KBM-7 (cell line): ENCODE measurements at regions not wholly inside any gene's neighbourhood (a gene's known extent, or its start where the extent isn't known, plus 50 kb on each side); places are given as distances from the start of the nearest gene placed in this dataset.
"Not testable (repeated sequence)": the region's sequence is repeated elsewhere in the genome, so short reads cannot be mapped to it uniquely, and the experiment has no call there.

Source experiments
- DNase-seq: peaks from one replicate; pipeline ENCODE4 v3.0.0-alpha.2; 2015
- in situ Hi-C: fragments of 300-500 bp; cut with MboI; formaldehyde crosslinking; loops from 2 replicates; pipeline ENCODE4 v1.14.3; 2020; ENCODE audit warnings: low sequenced_read_pairs, low pct_unique_long_range_greater_than_20kb, mixed read lengths

- in situ Hi-C loops, result no loop called here
- DNase-seq, result no peak
Observed at GRCh38 chr13:90690458-90691080, 656.9 kb upstream of the MIR17HG start.

GRCh38 chr13:90696254-90696653 lies 651.2 kb upstream of the MIR17HG start:
- in situ Hi-C loops, result no loop called here
- no peak for DNase-seq

GRCh38 chr13:90696656-90697055 lies 650.8 kb upstream of the MIR17HG start:
- no peak for DNase-seq
- in situ Hi-C loops, result no loop called here

- DNase-seq, result no peak
- in situ Hi-C loops, result no loop called here
Observed at GRCh38 chr13:90700340-90700739, 647.1 kb upstream of the MIR17HG start.

GRCh38 chr13:90701264-90701663 lies 646.2 kb upstream of the MIR17HG start:
- in situ Hi-C loops, result no loop called here
- DNase-seq, result no peak

- no peak for DNase-seq
- in situ Hi-C loops, result no loop called here
Observed at GRCh38 chr13:90702050-90702449, 645.4 kb upstream of the MIR17HG start.

GRCh38 chr13:90706631-90707030 lies 640.9 kb upstream of the MIR17HG start:
- in situ Hi-C loops, result no loop called here

GRCh38 chr13:90708128-90708527 lies 639.4 kb upstream of the MIR17HG start:
- no peak for DNase-seq
- in situ Hi-C loops, result no loop called here

More at GRCh38 chr13:90706631-90707030, 640.9 kb upstream of the MIR17HG start:
- DNase-seq, result no peak

- in situ Hi-C loops, result no loop called here
- DNase-seq, result no peak
Observed at GRCh38 chr13:90709319-90709718, 638.2 kb upstream of the MIR17HG start.

GRCh38 chr13:90710164-90710759 lies 637.2 kb upstream of the MIR17HG start:
- DNase-seq, result no peak
- in situ Hi-C loops, result no loop called here

GRCh38 chr13:90713441-90714133 lies 633.9 kb upstream of the MIR17HG start:
- in situ Hi-C loops, result no loop called here
- DNase-seq, result no peak

- no peak for DNase-seq
- in situ Hi-C loops, result no loop called here
Observed at GRCh38 chr13:90715485-90715884, 632.0 kb upstream of the MIR17HG start.

GRCh38 chr13:90717451-90717936 lies 630.0 kb upstream of the MIR17HG start:
- DNase-seq, result no peak
- in situ Hi-C loops, result no loop called here

GRCh38 chr13:90719461-90719860 lies 628.0 kb upstream of the MIR17HG start:
- in situ Hi-C loops, result no loop called here
- no peak for DNase-seq

- DNase-seq, result no peak
- in situ Hi-C loops, result no loop called here
Observed at GRCh38 chr13:90721937-90722336, 625.5 kb upstream of the MIR17HG start.

- DNase-seq, result no peak
Observed at GRCh38 chr13:90723381-90723780, 624.1 kb upstream of the MIR17HG start.

GRCh38 chr13:90726375-90726774 lies 621.1 kb upstream of the MIR17HG start:
- DNase-seq, result no peak
- in situ Hi-C loops, result no loop called here

More at GRCh38 chr13:90723381-90723780, 624.1 kb upstream of the MIR17HG start:
- in situ Hi-C loops, result no loop called here

GRCh38 chr13:90732049-90732448 lies 615.4 kb upstream of the MIR17HG start:
- in situ Hi-C loops, result no loop called here
- peak; percentile 9 for DNase-seq

GRCh38 chr13:90734497-90734896 lies 613.0 kb upstream of the MIR17HG start:
- in situ Hi-C loops, DNase-seq: not testable (repeated sequence)

- DNase-seq, result no peak
- in situ Hi-C loops, result no loop called here
Observed at GRCh38 chr13:90738881-90739280, 608.6 kb upstream of the MIR17HG start.
